HEK293 (cell line): ENCODE measurements at regions not wholly inside any gene's neighbourhood (a gene's known extent, or its start where the extent isn't known, plus 50 kb on each side); places are given as distances from the start of the nearest gene placed in this dataset.

ENCODE experiments used
- CTCF ChIA-PET: fragments of 350-600 bp; formaldehyde crosslinking; extraction: SDS; loops from one replicate; lab custom pipeline; 2021; ENCODE audit warnings: antibody characterized with exemption; lab: Yijun Ruan, JAX
- POLR2A ChIA-PET: fragments of 300-600 bp; formaldehyde crosslinking; extraction: SDS; loops from one replicate; lab custom pipeline; 2020; ENCODE audit warnings: antibody characterized with exemption, inconsistent platforms; lab: Yijun Ruan, JAX
- H3K27ac ChIP-seq: fragments of 200-500 bp; sonication (Bioruptor generic); 2 replicates; pipeline ENCODE4 v1.5.1; 2014; ENCODE audit warnings: low read depth, low read length, control low read depth, inconsistent platforms; ENCODE audit errors: extremely low read depth
- H3K36me3 ChIP-seq, 2 experiments: fragments of 200-500 bp in 1 of 2; sonication (Bioruptor generic) in 1 of 2; 1 replicate in 1 of 2; 2 replicates in 1 of 2; pipeline ENCODE4 v1.5.1; 2014 to 2017; ENCODE audit warnings: inconsistent platforms in 2 of 2, low read length in 2 of 2; ENCODE audit not compliant: control insufficient read depth in 2 of 2, insufficient read depth in 1 of 2
- H3K4me1 ChIP-seq: fragments of 200-500 bp; sonication (Bioruptor generic); 2 replicates; pipeline ENCODE4 v1.5.1; 2014; ENCODE audit warnings: mild to moderate bottlenecking, low read length, inconsistent platforms; ENCODE audit not compliant: control insufficient read depth, insufficient read depth
- H3K4me3 ChIP-seq: 2 replicates; pipeline ENCODE4 v1.5.1; 2011; ENCODE audit warnings: low read depth, mild to moderate bottlenecking, control low read depth, low read length, moderate library complexity
- H3K9me3 ChIP-seq: fragments of 200-500 bp; sonication (Bioruptor generic); 2 replicates; pipeline ENCODE4 v1.5.1; 2014; ENCODE audit warnings: low read depth, low read length, inconsistent platforms; ENCODE audit not compliant: control insufficient read depth, insufficient read depth
- HOXA7 ChIP-seq: sonication (generic); formaldehyde crosslinking; IDR thresholded peaks from 2 replicates; pipeline ENCODE4 v1.8.1; 2022; ENCODE audit warnings: missing genetic modification reagents, borderline replicate concordance
- HOXD13 ChIP-seq: sonication (generic); formaldehyde crosslinking; IDR thresholded peaks from 2 replicates; pipeline ENCODE4 v1.8.0; 2022; ENCODE audit warnings: missing genetic modification reagents, borderline replicate concordance
- IKZF3 ChIP-seq: fragments of 450-650 bp; IDR thresholded peaks from 2 replicates; pipeline ENCODE4 v1.5.0; 2018; ENCODE audit warnings: missing biosample characterization, mild to moderate bottlenecking, missing genetic modification characterization, moderate library complexity
- KLF16 ChIP-seq: fragments of 450-650 bp; formaldehyde crosslinking; IDR thresholded peaks from 2 replicates; pipeline ENCODE4 v1.5.1; 2017; ENCODE audit warnings: missing biosample characterization, missing genetic modification characterization
- KLF17 ChIP-seq: fragments of 450-650 bp; formaldehyde crosslinking; IDR thresholded peaks from 2 replicates; pipeline ENCODE4 v1.5.1; 2016; ENCODE audit warnings: missing biosample characterization, missing genetic modification characterization
- PRDM1 ChIP-seq: fragments of 450-650 bp; formaldehyde crosslinking; IDR thresholded peaks from 2 replicates; pipeline ENCODE4; 2016; ENCODE audit warnings: missing biosample characterization, missing genetic modification characterization
- PRDM4 ChIP-seq: fragments of 450-650 bp; formaldehyde crosslinking; IDR thresholded peaks from 2 replicates; pipeline ENCODE4 v1.5.1; 2017; ENCODE audit warnings: missing biosample characterization, missing genetic modification characterization
- REPIN1 ChIP-seq: fragments of 450-650 bp; formaldehyde crosslinking; IDR thresholded peaks from 2 replicates; pipeline ENCODE4 v1.5.1; 2017; ENCODE audit warnings: missing biosample characterization, missing genetic modification characterization, low read depth
- REST ChIP-seq: fragments of 450-650 bp; formaldehyde crosslinking; IDR thresholded peaks from 2 replicates; pipeline ENCODE4 v1.5.1; 2016; ENCODE audit warnings: missing biosample characterization, missing genetic modification characterization
- TCF7L2 ChIP-seq: IDR thresholded peaks from 2 replicates; pipeline ENCODE4 v1.6.1; 2011; ENCODE audit warnings: low read depth, mild to moderate bottlenecking, inconsistent platforms, low read length, moderate library complexity, borderline replicate concordance
- YY2 ChIP-seq: fragments of 450-650 bp; formaldehyde crosslinking; IDR thresholded peaks from 2 replicates; pipeline ENCODE4 v1.5.1; 2016; ENCODE audit warnings: missing biosample characterization, missing genetic modification characterization
- ZBTB11 ChIP-seq: fragments of 450-650 bp; formaldehyde crosslinking; conservative IDR thresholded peaks from 2 replicates; pipeline ENCODE4 v1.5.1; 2016; ENCODE audit warnings: low read depth, missing biosample characterization, missing genetic modification characterization
- ZBTB8A ChIP-seq: fragments of 450-650 bp; formaldehyde crosslinking; IDR thresholded peaks from 2 replicates; pipeline ENCODE4 v1.5.1; 2016; ENCODE audit warnings: missing biosample characterization, missing genetic modification characterization
- ZFP41 ChIP-seq: fragments of 450-650 bp; formaldehyde crosslinking; IDR thresholded peaks from 2 replicates; pipeline ENCODE4 v1.5.1; 2016; ENCODE audit warnings: missing biosample characterization, missing genetic modification characterization, borderline replicate concordance
- ZIC2 ChIP-seq: fragments of 450-650 bp; formaldehyde crosslinking; IDR thresholded peaks from 2 replicates; pipeline ENCODE4 v1.5.1; 2016; ENCODE audit warnings: missing biosample characterization, missing genetic modification characterization
- ZNF112 ChIP-seq: fragments of 450-650 bp; formaldehyde crosslinking; IDR thresholded peaks from 2 replicates; pipeline ENCODE4 v1.5.0; 2017; ENCODE audit warnings: missing biosample characterization, missing genetic modification characterization
- ZNF114 ChIP-seq: fragments of 450-650 bp; formaldehyde crosslinking; IDR thresholded peaks from 2 replicates; pipeline ENCODE4 v1.5.0; 2017; ENCODE audit warnings: missing biosample characterization, missing genetic modification characterization
- ZNF155 ChIP-seq: fragments of 450-650 bp; formaldehyde crosslinking; IDR thresholded peaks from 2 replicates; pipeline ENCODE4 v1.5.1; 2016; ENCODE audit warnings: missing biosample characterization, missing genetic modification characterization
- ZNF23 ChIP-seq: fragments of 450-650 bp; formaldehyde crosslinking; IDR thresholded peaks from 2 replicates; pipeline ENCODE4 v1.5.1; 2016; ENCODE audit warnings: missing biosample characterization, missing genetic modification characterization, borderline replicate concordance
- ZNF266 ChIP-seq: fragments of 450-650 bp; formaldehyde crosslinking; IDR thresholded peaks from 2 replicates; pipeline ENCODE4 v1.5.1; 2016; ENCODE audit warnings: missing biosample characterization, missing genetic modification characterization, low read depth
- ZNF292 ChIP-seq: fragments of 450-650 bp; formaldehyde crosslinking; IDR thresholded peaks from 2 replicates; pipeline ENCODE4 v1.5.1; 2016; ENCODE audit warnings: low read depth, missing biosample characterization, missing genetic modification characterization, borderline replicate concordance
- ZNF510 ChIP-seq: fragments of 450-650 bp; formaldehyde crosslinking; IDR thresholded peaks from 2 replicates; pipeline ENCODE4 v1.5.1; 2018; ENCODE audit warnings: mild to moderate bottlenecking, missing genetic modification characterization, missing biosample characterization; ENCODE audit not compliant: insufficient replicate concordance
- ZNF529 ChIP-seq: fragments of 450-650 bp; formaldehyde crosslinking; IDR thresholded peaks from 2 replicates; pipeline ENCODE4 v1.5.1; 2017; ENCODE audit warnings: missing genetic modification characterization, missing biosample characterization; ENCODE audit not compliant: insufficient replicate concordance
- ZNF555 ChIP-seq: fragments of 450-650 bp; formaldehyde crosslinking; conservative IDR thresholded peaks from 2 replicates; pipeline ENCODE4 v1.5.1; 2017; ENCODE audit warnings: missing biosample characterization, mild to moderate bottlenecking, missing genetic modification characterization, inconsistent platforms
- ZNF658 ChIP-seq: fragments of 450-650 bp; formaldehyde crosslinking; IDR thresholded peaks from 2 replicates; pipeline ENCODE4; 2016; ENCODE audit warnings: missing biosample characterization, missing genetic modification characterization
- ZNF768 ChIP-seq: fragments of 450-650 bp; formaldehyde crosslinking; IDR thresholded peaks from 2 replicates; pipeline ENCODE4 v1.5.1; 2018; ENCODE audit warnings: missing biosample characterization, mild to moderate bottlenecking, missing genetic modification characterization
- ZSCAN23 ChIP-seq: fragments of 450-650 bp; formaldehyde crosslinking; IDR thresholded peaks from 2 replicates; pipeline ENCODE4 v1.5.1; 2016; ENCODE audit warnings: missing biosample characterization, missing genetic modification characterization

GRCh38 chr3:178445139-178445538 is 91.1 kb upstream of the KCNMB2 start:
- Histone ChIP-seq H3K4me1 (no peaks in the 10 kb centered on the region), H3K9me3 (no peaks in the 10 kb centered on the region), H3K36me3 (no peaks in the 10 kb centered on the region), H3K4me3 (no peak overlapping the region)
- TF ChIP-seq PRDM4 (tag by site-specific recombination) (no peak), KLF17 (tag by site-specific recombination) (no peak), ZNF555 (no peak), HOXA7 (no peak), HOXD13 (CRISPR knock-in tag) (no peak), ZNF155 (tag by site-specific recombination) (no peak), ZNF658 (no peak), ZNF768 (tag by site-specific recombination) (no peak), ZNF112 (tag by site-specific recombination) (no peak), YY2 (tag by site-specific recombination) (no peak), ZNF114 (no peak), ZNF529 (tag by site-specific recombination) (no peak), ZNF510 (tag by site-specific recombination) (no peak), ZBTB8A (tag by site-specific recombination) (no peak), ZNF266 (no peak), REPIN1 (tag by site-specific recombination) (no peak), KLF16 (no peak), ZIC2 (tag by site-specific recombination) (no peak), TCF7L2 (no peak)
- TF ChIP-seq, all 188 proteins: peak for 0
- POLR2A ChIA-PET = no interaction called here
- CTCF ChIA-PET = no interaction called here
- no peak overlapping the region for H3K27ac ChIP-seq

- no peak overlapping the region for H3K4me3 ChIP-seq
- no peak overlapping the region for H3K27ac ChIP-seq
- H3K4me1 ChIP-seq = no peaks in the 10 kb centered on the region
- H3K9me3 ChIP-seq = no peaks in the 10 kb centered on the region
- no peak for TF ChIP-seq ZNF658
- no peak for TF ChIP-seq ZNF292 (tag by site-specific recombination)
- no peak for TF ChIP-seq ZBTB11
- no peak for TF ChIP-seq ZNF23 (tag by site-specific recombination)
- TF ChIP-seq REST = no peak
- no peak for TF ChIP-seq ZSCAN23
- no peak for TF ChIP-seq ZFP41 (tag by site-specific recombination)
- TF ChIP-seq IKZF3 (tag by site-specific recombination) = no peak
- TF ChIP-seq PRDM1 (tag by site-specific recombination) = no peak
- ChIA-PET CTCF (interaction anchor here (0.6 kb wide), 1 partner anchor 908 kb away, joined by 3 read pairs; no protein-coding TSS in a partner anchor), POLR2A (no interaction called here)
- no peaks in the 10 kb centered on the region for H3K36me3 ChIP-seq
Observed at GRCh38 chr3:178446059-178446458, 90.2 kb upstream of the KCNMB2 start.
